Tibial nerve (tissue), 4 donors: ENCODE measurements at regions not wholly inside any gene's neighbourhood (a gene's known extent, or its start where the extent isn't known, plus 50 kb on each side); places are given as distances from the start of the nearest gene placed in this dataset.

Experiments used
- DNase-seq, 2 donors: peaks; one replicate each; pipeline ENCODE4 v3.0.0-alpha.2; 2019; ENCODE audit warnings: low spot score in 2 of 2
- H3K27ac ChIP-seq, 4 donors: fragments of 200-600 bp; sonication (generic) in 3 of 4; one replicate each; pipeline ENCODE4 v1.5.1; 2017 to 2019; ENCODE audit warnings: mild to moderate bottlenecking in 1 of 4
- H3K27me3 ChIP-seq, 2 donors: fragments of 200-600 bp; sonication (generic) in 1 of 2; one replicate each; pipeline versions ENCODE4 v1.5.1 to v1.6.0; 2017 to 2019
- H3K36me3 ChIP-seq, 3 donors: fragments of 200-600 bp; sonication (generic); one replicate each; pipeline ENCODE4 v1.5.1; 2018 to 2019
- H3K4me1 ChIP-seq, 4 donors: fragments of 200-600 bp; sonication (generic) in 3 of 4; one replicate each; pipeline ENCODE4 v1.5.1; 2017 to 2019
- H3K4me3 ChIP-seq, 4 donors: fragments of 200-600 bp; sonication (generic) in 3 of 4; one replicate each; pipeline ENCODE4 v1.5.1; 2017 to 2019; ENCODE audit warnings: mild to moderate bottlenecking in 1 of 4, moderate library complexity in 1 of 4
- H3K9me3 ChIP-seq, 4 donors: fragments of 200-600 bp; sonication (generic) in 3 of 4; one replicate each; pipeline ENCODE4 v1.5.1; 2017 to 2019
- EP300 ChIP-seq, 2 donors: sonication (generic); formaldehyde crosslinking; IDR thresholded peaks; one replicate each; pipeline ENCODE4 v1.6.1; 2017; ENCODE audit warnings: antibody characterized with exemption in 2 of 2, mild to moderate bottlenecking in 1 of 2
- POLR2A ChIP-seq, 2 donors: fragments of 450-650 bp; IDR thresholded peaks; one replicate each; pipeline ENCODE4 v1.6.1; 2017; ENCODE audit warnings: antibody characterized with exemption in 2 of 2, mild to moderate bottlenecking in 2 of 2, moderate library complexity in 2 of 2
- WGBS, 2 donors: methylation state at CpG; one replicate each; pipeline ENCODE4 v1.1.5; 2018; 5-methylcytosine and 5-hydroxymethylcytosine counted together
- TF ChIP-seq, protein P1 (sequence below), 5 experiments: fragments of 200-600 bp in 3 of 5; fragments of 450-650 bp in 2 of 5; sonication (generic) in 3 of 5; IDR thresholded peaks; one replicate each; pipeline ENCODE4 v1.5.1; 2016 to 2019; ENCODE audit warnings: antibody characterized with exemption in 5 of 5, mild to moderate bottlenecking in 3 of 5, moderate library complexity in 2 of 5

DNA sequence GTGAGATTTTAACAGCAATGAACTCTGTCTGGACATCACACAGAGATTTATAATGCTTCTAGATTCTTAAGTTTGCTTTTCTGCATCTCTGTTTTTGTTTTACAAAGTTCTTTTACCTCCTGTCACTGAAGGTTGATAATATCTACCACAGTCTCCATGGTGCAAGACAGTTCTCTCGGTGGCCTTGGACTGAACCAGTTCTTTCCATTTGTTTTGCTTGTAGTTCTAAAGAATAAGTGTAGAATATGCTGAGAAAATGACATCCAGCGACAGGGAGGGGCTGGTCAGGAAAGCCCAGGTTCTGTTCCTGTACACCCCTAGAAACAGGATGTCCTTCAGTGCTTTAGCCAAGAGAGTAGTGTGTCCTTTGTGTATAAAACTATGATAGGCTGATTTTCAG lies 1079.5 kb upstream of the INTU start:
- Histone ChIP-seq H3K36me3 (no peaks in the 10 kb centered on the region), H3K27ac (no peak overlapping the region), H3K4me3 (no peak overlapping the region), H3K4me1 (no peaks in the 10 kb centered on the region), H3K27me3 (no peaks in the 10 kb centered on the region), H3K9me3 (no peaks in the 10 kb centered on the region)
- no peak for DNase-seq
- WGBS, 2 donors = 76 to 80% methylated on average over 2 of the region's 2 CpGs
- TF ChIP-seq POLR2A (IDR thresholded peaks at IDR 0.05) (no peak), EP300 (IDR thresholded peaks at IDR 0.05) (no peak)
- TF ChIP-seq, protein P1, sequence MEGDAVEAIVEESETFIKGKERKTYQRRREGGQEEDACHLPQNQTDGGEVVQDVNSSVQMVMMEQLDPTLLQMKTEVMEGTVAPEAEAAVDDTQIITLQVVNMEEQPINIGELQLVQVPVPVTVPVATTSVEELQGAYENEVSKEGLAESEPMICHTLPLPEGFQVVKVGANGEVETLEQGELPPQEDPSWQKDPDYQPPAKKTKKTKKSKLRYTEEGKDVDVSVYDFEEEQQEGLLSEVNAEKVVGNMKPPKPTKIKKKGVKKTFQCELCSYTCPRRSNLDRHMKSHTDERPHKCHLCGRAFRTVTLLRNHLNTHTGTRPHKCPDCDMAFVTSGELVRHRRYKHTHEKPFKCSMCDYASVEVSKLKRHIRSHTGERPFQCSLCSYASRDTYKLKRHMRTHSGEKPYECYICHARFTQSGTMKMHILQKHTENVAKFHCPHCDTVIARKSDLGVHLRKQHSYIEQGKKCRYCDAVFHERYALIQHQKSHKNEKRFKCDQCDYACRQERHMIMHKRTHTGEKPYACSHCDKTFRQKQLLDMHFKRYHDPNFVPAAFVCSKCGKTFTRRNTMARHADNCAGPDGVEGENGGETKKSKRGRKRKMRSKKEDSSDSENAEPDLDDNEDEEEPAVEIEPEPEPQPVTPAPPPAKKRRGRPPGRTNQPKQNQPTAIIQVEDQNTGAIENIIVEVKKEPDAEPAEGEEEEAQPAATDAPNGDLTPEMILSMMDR (IDR thresholded peaks at IDR 0.05) = no peak

DNA sequence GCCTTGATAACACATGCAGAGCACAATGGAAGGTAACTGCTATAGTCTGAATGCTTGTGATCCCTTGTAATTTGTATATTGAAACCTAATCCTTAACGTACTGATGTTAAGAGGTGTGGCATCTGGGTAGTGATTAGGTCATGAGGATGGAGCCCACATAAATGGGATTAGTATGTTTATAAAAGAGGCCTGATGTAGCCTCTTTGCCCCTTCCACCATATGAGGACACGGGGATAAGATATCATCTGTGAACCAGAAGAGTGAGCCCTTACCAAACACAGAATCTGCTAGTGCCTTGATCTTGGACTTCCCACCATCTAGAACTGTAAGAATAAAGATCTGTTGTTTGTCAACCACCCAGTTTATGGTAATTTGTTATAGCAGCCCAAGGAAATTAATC lies 1074.2 kb upstream of the INTU start:
- H3K4me3 ChIP-seq = no peak overlapping the region
- no peak for TF ChIP-seq EP300 (IDR thresholded peaks at IDR 0.05)
- H3K36me3 ChIP-seq = no peaks in the 10 kb centered on the region
- H3K4me1 ChIP-seq = no peaks in the 10 kb centered on the region
- peaks cover 0 to 9% (median 0%) of the 10 kb centered on the region in 4 donors for H3K9me3 ChIP-seq
- H3K27me3 ChIP-seq = no peaks in the 10 kb centered on the region
- no peak for DNase-seq
- WGBS, 2 donors = 73 to 86% methylated on average over 2 of the region's 2 CpGs
- H3K27ac ChIP-seq = no peak overlapping the region

DNA sequence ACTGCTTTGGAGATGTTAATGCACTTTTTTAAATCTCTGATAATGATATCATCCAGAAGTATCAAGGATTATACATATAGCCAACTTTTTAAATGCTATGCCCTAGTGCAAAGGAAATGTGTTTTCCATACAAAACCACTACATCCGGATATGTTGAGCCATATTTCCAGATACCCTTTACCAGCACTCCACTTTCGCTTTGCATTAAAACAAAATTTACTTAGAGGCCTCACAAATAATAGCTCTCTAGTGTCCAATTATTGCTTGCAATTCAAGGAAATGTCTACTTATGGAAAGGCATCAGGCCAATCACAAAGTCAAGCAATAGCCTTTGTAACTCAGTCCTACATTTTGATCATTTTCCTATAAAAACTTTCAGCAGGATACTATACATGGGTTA lies 1072.8 kb upstream of the INTU start:
- peaks cover 0 to 9% (median 0%) of the 10 kb centered on the region in 4 donors for H3K9me3 ChIP-seq
- no peaks in the 10 kb centered on the region for H3K4me1 ChIP-seq
- TF ChIP-seq POLR2A (IDR thresholded peaks at IDR 0.05) = no peak
- TF ChIP-seq, protein P1 (IDR thresholded peaks at IDR 0.05) = no peak
- no peak for TF ChIP-seq EP300 (IDR thresholded peaks at IDR 0.05)
- no peak overlapping the region for H3K27ac ChIP-seq
- no peak overlapping the region for H3K4me3 ChIP-seq
- WGBS, 2 donors = 41 to 45% methylated on average over 2 of the region's 2 CpGs
- H3K27me3 ChIP-seq = no peaks in the 10 kb centered on the region
- no peak for DNase-seq
- no peaks in the 10 kb centered on the region for H3K36me3 ChIP-seq

- TF ChIP-seq, protein P1 (IDR thresholded peaks at IDR 0.05) = no peak
- TF ChIP-seq EP300 (IDR thresholded peaks at IDR 0.05) (no peak), POLR2A (IDR thresholded peaks at IDR 0.05) (no peak)
- no peak for DNase-seq
- Histone ChIP-seq H3K27me3 (no peaks in the 10 kb centered on the region), H3K4me1 (no peaks in the 10 kb centered on the region), H3K9me3 (peaks cover 0 to 9% (median 0%) of the 10 kb centered on the region in 4 donors), H3K36me3 (no peaks in the 10 kb centered on the region), H3K4me3 (no peak overlapping the region), H3K27ac (no peak overlapping the region)
- 84 to 85% methylated on average over 1 of the region's 1 CpG for WGBS, 2 donors
These were observed 1072.0 kb upstream of the INTU start for GRCh38 chr4:126560794-126561193.

GRCh38 chr4:126563389-126563788 lies 1069.4 kb upstream of the INTU start:
- Histone ChIP-seq H3K27ac (no peak overlapping the region), H3K36me3 (no peaks in the 10 kb centered on the region), H3K4me1 (no peaks in the 10 kb centered on the region), H3K4me3 (no peak overlapping the region), H3K9me3 (peaks cover 0 to 9% (median 0%) of the 10 kb centered on the region in 4 donors), H3K27me3 (no peaks in the 10 kb centered on the region)
- DNase-seq = no peak
- 91% methylated on average over 11 of the region's 11 CpGs for WGBS, 2 donors
- no peak for TF ChIP-seq POLR2A (IDR thresholded peaks at IDR 0.05)
- TF ChIP-seq, protein P1 (IDR thresholded peaks at IDR 0.05) = no peak
- TF ChIP-seq EP300 (IDR thresholded peaks at IDR 0.05) = no peak

DNA sequence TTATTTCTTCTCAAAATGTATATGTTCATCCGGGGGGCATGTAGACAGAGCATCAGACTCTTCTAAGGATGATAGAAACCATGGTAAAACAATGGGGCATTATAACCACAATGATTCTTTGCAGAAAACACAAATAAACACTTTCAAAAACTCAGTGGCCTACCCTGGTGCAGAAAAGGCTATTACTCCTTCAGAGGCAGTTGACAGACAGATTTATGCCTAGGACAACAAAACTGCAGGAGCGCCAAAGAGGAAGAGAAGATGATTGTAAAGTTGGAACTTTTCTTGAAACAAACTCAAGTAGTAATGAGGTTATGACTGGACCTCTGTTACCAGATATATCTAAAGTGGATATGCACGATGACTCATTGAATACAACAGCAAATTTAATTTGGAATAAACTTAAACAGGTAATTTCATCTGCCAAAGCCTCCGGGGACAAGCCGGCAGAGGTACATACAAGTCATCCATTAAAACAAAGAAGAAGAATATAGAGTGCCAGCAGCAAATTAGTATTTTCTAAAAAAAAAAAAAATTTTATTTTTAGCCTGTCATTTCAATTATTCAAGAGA lies 1068.4 kb upstream of the INTU start:
- H3K27me3 ChIP-seq = no peaks in the 10 kb centered on the region
- no peaks in the 10 kb centered on the region for H3K36me3 ChIP-seq
- DNase-seq = no peak
- H3K27ac ChIP-seq = no peak overlapping the region
- 62 to 65% methylated on average over 5 of the region's 5 CpGs for WGBS, 2 donors
- no peak overlapping the region for H3K4me3 ChIP-seq
- H3K9me3 ChIP-seq = peaks cover 0 to 9% (median 0%) of the 10 kb centered on the region in 4 donors
- no peaks in the 10 kb centered on the region for H3K4me1 ChIP-seq
- TF ChIP-seq, protein P1 (IDR thresholded peaks at IDR 0.05) = no peak
- TF ChIP-seq EP300 (IDR thresholded peaks at IDR 0.05) (no peak), POLR2A (IDR thresholded peaks at IDR 0.05) (no peak)
